ENCODE measurements at regions not wholly inside any gene's neighbourhood (a gene's known extent, or its start where the extent isn't known, plus 50 kb on each side); places are given as distances from the start of the nearest gene placed in this dataset.

DNA sequence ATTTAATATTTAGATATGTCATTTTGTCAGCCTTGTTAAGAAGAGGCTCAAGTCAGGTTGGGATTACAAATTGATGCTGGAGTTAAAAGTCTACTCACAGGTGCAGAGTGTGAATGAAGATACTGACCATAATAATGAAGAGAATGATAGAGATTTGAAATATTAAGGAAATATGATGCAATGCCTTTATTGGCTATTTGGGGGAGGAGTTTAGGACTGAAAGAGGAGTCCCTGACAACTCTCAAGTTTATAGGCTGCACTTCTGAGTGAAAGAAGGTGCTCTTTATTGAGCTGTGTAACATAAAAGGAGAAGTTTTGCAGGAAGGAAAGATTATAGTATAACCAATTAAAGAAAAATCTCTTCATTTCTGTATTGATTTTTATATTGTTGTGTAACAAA, 827.7 kb upstream of the PCDH9 start:
- Histone ChIP-seq H3K9me1 (ENCODE audit: control insufficient read depth, extremely low read depth, insufficient read depth, low read length) (no peaks in the 10 kb centered on the region), H3K4me1 (ENCODE audit: control insufficient read depth, extremely low read depth, insufficient read depth, low read length) (no peaks in the 10 kb centered on the region), H3K4me2 (ENCODE audit: control insufficient read depth, extremely low read depth, insufficient read depth, low read depth, low read length) (no peak overlapping the region), H3K36me3 (ENCODE audit: control insufficient read depth in 2 of 2, extremely low read depth in 1 of 2, insufficient read depth in 2 of 2, low read length in 2 of 2) (no peaks in the 10 kb centered on the region), H3K79me2 (ENCODE audit: control insufficient read depth, insufficient read depth, low read length) (no peaks in the 10 kb centered on the region), H3K4me3 (ENCODE audit: control insufficient read depth in 2 of 3, extremely low read depth in 1 of 3, insufficient read depth in 2 of 3, low read depth in 1 of 3, low read length in 3 of 3) (no peak overlapping the region), H3K27ac (ENCODE audit: control insufficient read depth, insufficient read depth, low read length) (no peak overlapping the region), H3K27me3 (ENCODE audit: control insufficient read depth, extremely low read depth, insufficient read depth, low read length) (no peaks in the 10 kb centered on the region), H3K9me3 (ENCODE audit: control insufficient read depth, low read depth, low read length) (no peaks in the 10 kb centered on the region), H3K9ac (ENCODE audit: control insufficient read depth, extremely low read depth, insufficient read depth, low read length) (no peak overlapping the region), H4K20me1 (ENCODE audit: control insufficient read depth, extremely low read depth, insufficient read depth, low read length) (no peaks in the 10 kb centered on the region), H2AFZ (ENCODE audit: control insufficient read depth, low read length) (no peak overlapping the region)
- no peak for TF ChIP-seq EZH2 (IDR thresholded peaks at IDR 0.05; ENCODE audit: low read length)
- TF ChIP-seq, protein P1, sequence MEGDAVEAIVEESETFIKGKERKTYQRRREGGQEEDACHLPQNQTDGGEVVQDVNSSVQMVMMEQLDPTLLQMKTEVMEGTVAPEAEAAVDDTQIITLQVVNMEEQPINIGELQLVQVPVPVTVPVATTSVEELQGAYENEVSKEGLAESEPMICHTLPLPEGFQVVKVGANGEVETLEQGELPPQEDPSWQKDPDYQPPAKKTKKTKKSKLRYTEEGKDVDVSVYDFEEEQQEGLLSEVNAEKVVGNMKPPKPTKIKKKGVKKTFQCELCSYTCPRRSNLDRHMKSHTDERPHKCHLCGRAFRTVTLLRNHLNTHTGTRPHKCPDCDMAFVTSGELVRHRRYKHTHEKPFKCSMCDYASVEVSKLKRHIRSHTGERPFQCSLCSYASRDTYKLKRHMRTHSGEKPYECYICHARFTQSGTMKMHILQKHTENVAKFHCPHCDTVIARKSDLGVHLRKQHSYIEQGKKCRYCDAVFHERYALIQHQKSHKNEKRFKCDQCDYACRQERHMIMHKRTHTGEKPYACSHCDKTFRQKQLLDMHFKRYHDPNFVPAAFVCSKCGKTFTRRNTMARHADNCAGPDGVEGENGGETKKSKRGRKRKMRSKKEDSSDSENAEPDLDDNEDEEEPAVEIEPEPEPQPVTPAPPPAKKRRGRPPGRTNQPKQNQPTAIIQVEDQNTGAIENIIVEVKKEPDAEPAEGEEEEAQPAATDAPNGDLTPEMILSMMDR (optimal IDR thresholded peaks at IDR 0.05 in 1 of 3, IDR thresholded peaks at IDR 0.05 in 1 of 3, conservative IDR thresholded peaks at IDR 0.05 in 1 of 3; ENCODE audit: extremely low read depth in 1 of 3, insufficient read depth in 2 of 3, low read length in 3 of 3), result no peak
- FAIRE-seq, result no peak
- dilution Hi-C loops (cut with MboI; ENCODE audit: extremely low pct_ligation_motif_present, low sequenced_read_pairs), result no loop called here
- DNase-seq (ENCODE audit: low read depth, low spot score), result no peak

DNA sequence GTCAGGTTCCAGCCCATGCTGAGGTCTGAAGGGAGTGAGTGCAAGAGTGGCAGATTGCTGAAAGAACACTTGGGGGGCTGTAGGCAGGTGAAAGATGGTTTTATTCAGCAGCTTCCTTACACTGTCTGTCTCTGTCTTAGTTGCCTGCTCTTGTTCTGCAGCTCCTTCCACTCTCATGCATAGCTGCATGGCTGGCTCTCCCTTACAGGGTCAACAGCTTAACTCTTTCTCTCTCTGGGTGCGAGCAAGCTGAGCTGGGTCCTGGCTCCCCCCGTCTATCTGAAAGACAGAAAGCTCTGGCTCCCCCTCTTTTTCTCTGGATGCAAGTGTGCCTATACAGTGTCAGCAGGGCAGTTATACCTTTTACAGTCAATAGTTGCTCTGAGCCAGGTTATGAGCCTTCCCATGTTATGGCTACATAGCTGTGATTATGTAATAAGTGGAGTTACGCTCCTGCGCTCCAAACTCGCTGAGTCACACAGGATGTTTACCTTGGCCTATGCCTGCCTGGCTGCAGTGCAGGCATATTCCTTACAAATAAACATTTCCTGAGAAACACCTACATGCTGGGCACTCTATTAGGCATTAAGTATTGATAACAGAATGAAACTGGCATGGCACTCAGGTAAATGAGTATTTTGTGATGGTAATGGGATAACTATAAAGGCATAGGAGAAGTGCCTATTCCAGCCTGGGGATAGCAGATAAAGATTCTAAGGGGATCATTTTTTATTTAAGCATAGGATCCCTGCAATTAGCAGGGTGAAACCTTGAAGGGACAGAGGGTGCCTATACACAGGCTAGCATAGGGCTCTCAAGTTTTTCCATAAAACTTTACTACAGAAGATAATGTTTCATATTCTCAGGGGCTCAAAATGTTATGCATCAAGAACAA, 826.9 kb upstream of the PCDH9 start:
- H3K27me3 ChIP-seq (ENCODE audit: control insufficient read depth, extremely low read depth, insufficient read depth, low read length), result no peaks in the 10 kb centered on the region
- no peaks in the 10 kb centered on the region for H3K36me3 ChIP-seq (ENCODE audit: control insufficient read depth in 2 of 2, extremely low read depth in 1 of 2, insufficient read depth in 2 of 2, low read length in 2 of 2)
- dilution Hi-C loops (cut with MboI; ENCODE audit: extremely low pct_ligation_motif_present, low sequenced_read_pairs), result no loop called here
- no peaks in the 10 kb centered on the region for H3K9me3 ChIP-seq (ENCODE audit: control insufficient read depth, low read depth, low read length)
- no peaks in the 10 kb centered on the region for H3K9me1 ChIP-seq (ENCODE audit: control insufficient read depth, extremely low read depth, insufficient read depth, low read length)
- H3K9ac ChIP-seq (ENCODE audit: control insufficient read depth, extremely low read depth, insufficient read depth, low read length), result no peak overlapping the region
- no peak overlapping the region for H3K27ac ChIP-seq (ENCODE audit: control insufficient read depth, insufficient read depth, low read length)
- H3K4me1 ChIP-seq (ENCODE audit: control insufficient read depth, extremely low read depth, insufficient read depth, low read length), result no peaks in the 10 kb centered on the region
- no peaks in the 10 kb centered on the region for H4K20me1 ChIP-seq (ENCODE audit: control insufficient read depth, extremely low read depth, insufficient read depth, low read length)
- FAIRE-seq (no peak), DNase-seq (ENCODE audit: low read depth, low spot score) (no peak)
- no peak overlapping the region for H3K4me2 ChIP-seq (ENCODE audit: control insufficient read depth, extremely low read depth, insufficient read depth, low read depth, low read length)
- TF ChIP-seq, protein P1 (optimal IDR thresholded peaks at IDR 0.05 in 1 of 3, IDR thresholded peaks at IDR 0.05 in 1 of 3, conservative IDR thresholded peaks at IDR 0.05 in 1 of 3; ENCODE audit: extremely low read depth in 1 of 3, insufficient read depth in 2 of 3, low read length in 3 of 3), result no peak
- no peak for TF ChIP-seq EZH2 (IDR thresholded peaks at IDR 0.05; ENCODE audit: low read length)
- no peak overlapping the region for H3K4me3 ChIP-seq (ENCODE audit: control insufficient read depth in 2 of 3, extremely low read depth in 1 of 3, insufficient read depth in 2 of 3, low read depth in 1 of 3, low read length in 3 of 3)
- no peak overlapping the region for H2AFZ ChIP-seq (ENCODE audit: control insufficient read depth, low read length)
- H3K79me2 ChIP-seq (ENCODE audit: control insufficient read depth, insufficient read depth, low read length), result no peaks in the 10 kb centered on the region

All from keratinocyte (primary cell).